GM21447 (cell line): ENCODE measurements at regions not wholly inside any gene's neighbourhood (a gene's known extent, or its start where the extent isn't known, plus 50 kb on each side); places are given as distances from the start of the nearest gene placed in this dataset.
"Not testable (repeated sequence)": the region's sequence is repeated elsewhere in the genome, so short reads cannot be mapped to it uniquely, and the experiment has no call there.

Experiments used
- ATAC-seq: cut with Tn5 transposase; IDR thresholded peaks from one replicate; pipeline ENCODE4 v1.9.1; 2021; ENCODE audit not compliant: unreplicated experiment

GRCh38 chr6:134642279-134642678, 307.6 kb downstream of the ALDH8A1 start:
- ATAC-seq = no peak

GRCh38 chr6:134640975-134641429, 308.9 kb downstream of the ALDH8A1 start:
- ATAC-seq = peak; percentile 81

- ATAC-seq = no peak
Observed at GRCh38 chr6:134640229-134640628, 309.7 kb downstream of the ALDH8A1 start.

- no peak for ATAC-seq
Observed at GRCh38 chr6:134637847-134638437, 312.0 kb downstream of the ALDH8A1 start.

GRCh38 chr6:134637282-134637681, 312.6 kb downstream of the ALDH8A1 start:
- ATAC-seq = no peak

- ATAC-seq = no peak
Observed at GRCh38 chr6:134636186-134636799, 313.6 kb downstream of the ALDH8A1 start.

GRCh38 chr6:134634966-134635365, 314.9 kb downstream of the ALDH8A1 start:
- ATAC-seq = no peak

- ATAC-seq = no peak
Observed at GRCh38 chr6:134634466-134634865, 315.4 kb downstream of the ALDH8A1 start.

- ATAC-seq = not testable (repeated sequence)
Observed at GRCh38 chr6:134632982-134633940, 315.3 kb upstream of the SGK1 start.

GRCh38 chr6:134632024-134632423, 314.1 kb upstream of the SGK1 start:
- ATAC-seq = no peak

GRCh38 chr6:134631398-134631924, 313.5 kb upstream of the SGK1 start:
- ATAC-seq = no peak

GRCh38 chr6:134630508-134631121, 312.7 kb upstream of the SGK1 start:
- no peak for ATAC-seq

- ATAC-seq = no peak
Observed at GRCh38 chr6:134628154-134628553, 310.2 kb upstream of the SGK1 start.

- ATAC-seq = no peak
Observed at GRCh38 chr6:134627707-134628106, 309.8 kb upstream of the SGK1 start.

- ATAC-seq = no peak
Observed at GRCh38 chr6:134626589-134626988, 308.7 kb upstream of the SGK1 start.

GRCh38 chr6:134626086-134626485, 308.2 kb upstream of the SGK1 start:
- ATAC-seq = no peak

GRCh38 chr6:134624781-134625180, 306.9 kb upstream of the SGK1 start:
- no peak for ATAC-seq

- no peak for ATAC-seq
Observed at GRCh38 chr6:134623401-134623800, 305.5 kb upstream of the SGK1 start.

GRCh38 chr6:134622382-134623173, 304.7 kb upstream of the SGK1 start:
- ATAC-seq = no peak

- ATAC-seq = no peak
Observed at GRCh38 chr6:134621858-134622257, 303.9 kb upstream of the SGK1 start.
